ENCODE measurements at regions not wholly inside any gene's neighbourhood (a gene's known extent, or its start where the extent isn't known, plus 50 kb on each side); places are given as distances from the start of the nearest gene placed in this dataset.
"Not testable (repeated sequence)": the region's sequence is repeated elsewhere in the genome, so short reads cannot be mapped to it uniquely, and the experiment has no call there.

DNA sequence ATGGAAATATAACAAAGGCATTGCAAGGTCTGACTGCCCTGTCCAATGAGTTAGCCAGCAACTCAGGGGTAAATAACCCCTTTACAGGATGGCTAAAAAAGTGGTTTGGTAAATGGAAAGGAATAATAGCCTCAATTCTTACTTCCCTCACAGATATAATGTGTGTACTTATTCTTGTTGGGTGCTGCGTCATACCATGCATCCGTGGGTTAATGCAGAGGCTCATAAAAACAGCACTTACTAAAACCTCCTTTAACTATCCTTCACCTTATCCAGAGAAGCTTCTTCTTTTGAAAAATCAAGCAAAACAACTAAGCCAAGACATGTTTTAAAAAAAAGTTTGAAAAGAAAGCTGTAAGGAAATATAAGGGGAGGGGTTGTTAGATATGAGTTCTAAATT, 301.0 kb downstream of the PAPSS1 start:
- TF ChIP-seq, protein P1, sequence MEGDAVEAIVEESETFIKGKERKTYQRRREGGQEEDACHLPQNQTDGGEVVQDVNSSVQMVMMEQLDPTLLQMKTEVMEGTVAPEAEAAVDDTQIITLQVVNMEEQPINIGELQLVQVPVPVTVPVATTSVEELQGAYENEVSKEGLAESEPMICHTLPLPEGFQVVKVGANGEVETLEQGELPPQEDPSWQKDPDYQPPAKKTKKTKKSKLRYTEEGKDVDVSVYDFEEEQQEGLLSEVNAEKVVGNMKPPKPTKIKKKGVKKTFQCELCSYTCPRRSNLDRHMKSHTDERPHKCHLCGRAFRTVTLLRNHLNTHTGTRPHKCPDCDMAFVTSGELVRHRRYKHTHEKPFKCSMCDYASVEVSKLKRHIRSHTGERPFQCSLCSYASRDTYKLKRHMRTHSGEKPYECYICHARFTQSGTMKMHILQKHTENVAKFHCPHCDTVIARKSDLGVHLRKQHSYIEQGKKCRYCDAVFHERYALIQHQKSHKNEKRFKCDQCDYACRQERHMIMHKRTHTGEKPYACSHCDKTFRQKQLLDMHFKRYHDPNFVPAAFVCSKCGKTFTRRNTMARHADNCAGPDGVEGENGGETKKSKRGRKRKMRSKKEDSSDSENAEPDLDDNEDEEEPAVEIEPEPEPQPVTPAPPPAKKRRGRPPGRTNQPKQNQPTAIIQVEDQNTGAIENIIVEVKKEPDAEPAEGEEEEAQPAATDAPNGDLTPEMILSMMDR (IDR thresholded peaks at IDR 0.05) = no peak
- no peak for TF ChIP-seq POLR2A (IDR thresholded peaks at IDR 0.05)
- no peak overlapping the region for H3K4me3 ChIP-seq (replicated peaks in 1 of 3)
- no peaks in the 10 kb centered on the region for H3K27me3 ChIP-seq
- H3K36me3 ChIP-seq = no peaks in the 10 kb centered on the region
- H3K27ac ChIP-seq = no peak overlapping the region
- 68 to 71% methylated on average over 2 of the region's 2 CpGs for WGBS, 2 donors
- DNase-seq = no peak
- no peaks in the 10 kb centered on the region for H3K9me3 ChIP-seq
- H3K4me1 ChIP-seq = no peaks in the 10 kb centered on the region
- intact Hi-C loops (cut with DNase I) = no loop called here

DNA sequence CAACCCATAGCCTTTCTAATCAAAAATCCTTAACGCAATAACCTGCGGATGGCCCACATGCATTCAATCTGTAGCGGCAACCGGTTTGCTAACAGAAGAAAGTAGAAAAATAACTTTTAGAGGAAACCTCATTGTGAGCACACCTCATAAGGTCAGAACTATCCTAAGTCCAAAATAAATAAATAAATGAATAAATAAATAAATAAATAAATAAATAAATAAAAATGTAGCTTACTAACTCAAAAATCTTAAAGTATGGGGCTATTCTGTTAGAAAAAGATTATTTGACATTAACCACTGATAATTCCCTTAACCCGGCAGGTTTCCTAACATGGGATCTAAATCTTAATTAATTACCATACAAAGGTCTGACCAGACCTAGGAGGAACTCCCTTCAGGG, 304.5 kb downstream of the PAPSS1 start:
- DNase-seq; intact Hi-C loops (cut with DNase I): not testable (repeated sequence)
- WGBS, 2 donors = 93 to 98% methylated on average over 5 of the region's 5 CpGs

DNA sequence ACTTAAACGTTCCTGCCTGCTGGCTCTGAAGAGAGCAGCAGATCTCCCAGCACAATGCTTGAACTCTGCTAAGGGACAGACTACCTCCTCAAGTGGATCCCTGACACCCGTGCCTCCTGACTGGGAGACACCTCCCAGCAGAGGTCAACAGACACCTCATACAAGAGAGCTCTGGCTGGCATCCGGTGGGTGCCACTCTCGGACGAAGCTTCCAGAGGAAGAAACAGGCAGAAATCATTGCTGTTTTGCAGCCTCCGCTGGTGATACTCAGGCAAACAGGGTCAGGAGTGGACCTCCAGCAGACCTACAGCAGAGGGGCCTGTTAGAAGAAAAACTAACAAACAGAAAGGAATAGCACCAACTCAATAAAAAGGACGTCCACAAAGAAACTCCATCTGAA, 310.2 kb downstream of the PAPSS1 start:
- H3K36me3 ChIP-seq; H3K9me3 ChIP-seq; H3K4me3 ChIP-seq (replicated peaks in 1 of 3); H3K4me1 ChIP-seq; DNase-seq; H3K27me3 ChIP-seq; intact Hi-C loops (cut with DNase I); H3K27ac ChIP-seq: not testable (repeated sequence)
- 86 to 87% methylated on average over 6 to 7 of the region's 7 CpGs for WGBS, 2 donors

More for the DNA sequence above, 304.5 kb downstream of the PAPSS1 start:
- H3K27ac ChIP-seq; H3K4me3 ChIP-seq (replicated peaks in 1 of 3); H3K9me3 ChIP-seq; H3K27me3 ChIP-seq; H3K4me1 ChIP-seq; H3K36me3 ChIP-seq: not testable (repeated sequence)

DNA sequence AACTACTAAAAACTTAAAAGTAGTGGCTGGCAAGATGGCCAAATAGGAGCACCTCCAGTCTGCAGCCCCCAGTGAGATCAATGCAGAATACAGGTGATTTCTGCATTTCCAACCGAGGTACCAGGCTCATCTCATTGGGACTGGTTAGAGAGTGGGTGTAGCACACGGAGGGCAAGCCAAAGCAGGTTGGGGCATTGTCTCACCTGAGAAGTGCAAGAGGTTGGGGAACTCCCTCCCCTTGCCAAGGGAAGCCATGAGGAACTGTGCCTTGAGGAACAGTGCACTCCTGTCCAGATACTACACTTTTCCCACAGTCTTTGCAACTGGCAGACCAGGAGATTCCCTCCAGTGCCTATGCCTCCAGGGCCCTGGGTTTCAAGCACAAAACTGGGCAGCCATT, 311.1 kb downstream of the PAPSS1 start:
- H3K9me3 ChIP-seq = no peaks in the 10 kb centered on the region
- H3K4me1 ChIP-seq = no peaks in the 10 kb centered on the region
- H3K36me3 ChIP-seq = no peaks in the 10 kb centered on the region
- TF ChIP-seq POLR2A (IDR thresholded peaks at IDR 0.05) = no peak
- intact Hi-C loops (cut with DNase I) = no loop called here
- no peaks in the 10 kb centered on the region for H3K27me3 ChIP-seq
- H3K27ac ChIP-seq = no peak overlapping the region
- DNase-seq = no peak
- WGBS, 2 donors = 54 to 63% methylated on average over 2 of the region's 2 CpGs
- no peak overlapping the region for H3K4me3 ChIP-seq (replicated peaks in 1 of 3)

DNA sequence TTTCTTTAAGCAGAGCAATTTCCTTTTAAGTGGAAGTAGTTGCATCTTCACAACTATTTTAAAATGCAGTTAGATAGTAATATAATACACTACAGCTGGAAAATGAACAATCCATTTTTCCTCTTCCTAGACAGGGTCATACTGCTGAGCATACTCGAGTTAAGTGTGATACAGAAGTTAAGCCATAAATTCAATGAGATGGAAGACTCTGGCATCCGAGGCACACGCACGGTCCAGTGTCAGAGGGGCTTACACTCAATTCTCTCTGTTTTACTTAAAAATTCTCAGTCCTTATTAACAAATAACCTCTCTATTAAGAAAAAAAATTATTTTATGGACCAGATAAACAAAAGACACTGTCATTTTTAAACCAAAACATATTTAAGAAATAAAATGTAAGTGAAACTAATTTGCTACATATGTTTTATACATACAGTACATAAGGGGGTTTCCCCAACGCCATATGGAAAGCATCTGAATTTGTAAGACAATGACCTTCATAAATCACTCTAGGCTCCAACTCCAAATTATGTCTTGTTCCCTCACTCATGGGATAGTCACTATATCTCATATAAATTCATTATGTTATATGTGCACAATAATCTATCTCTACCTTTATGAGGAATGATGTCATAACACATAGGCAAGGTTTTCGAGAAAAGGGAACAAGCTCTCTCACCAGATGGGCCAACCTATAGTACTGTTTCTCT, 315.3 kb downstream of the PAPSS1 start:
- Histone ChIP-seq H3K36me3 (no peaks in the 10 kb centered on the region), H3K27me3 (no peaks in the 10 kb centered on the region), H3K4me3 (replicated peaks in 1 of 3) (no peak overlapping the region), H3K9me3 (no peaks in the 10 kb centered on the region), H3K27ac (no peak overlapping the region), H3K4me1 (no peaks in the 10 kb centered on the region)
- TF ChIP-seq POLR2A (IDR thresholded peaks at IDR 0.05) = no peak
- TF ChIP-seq, protein P1 (IDR thresholded peaks at IDR 0.05) = no peak
- intact Hi-C loops (cut with DNase I) = no loop called here
- 80 to 81% methylated on average over 6 of the region's 6 CpGs for WGBS, 2 donors
- DNase-seq = no peak

DNA sequence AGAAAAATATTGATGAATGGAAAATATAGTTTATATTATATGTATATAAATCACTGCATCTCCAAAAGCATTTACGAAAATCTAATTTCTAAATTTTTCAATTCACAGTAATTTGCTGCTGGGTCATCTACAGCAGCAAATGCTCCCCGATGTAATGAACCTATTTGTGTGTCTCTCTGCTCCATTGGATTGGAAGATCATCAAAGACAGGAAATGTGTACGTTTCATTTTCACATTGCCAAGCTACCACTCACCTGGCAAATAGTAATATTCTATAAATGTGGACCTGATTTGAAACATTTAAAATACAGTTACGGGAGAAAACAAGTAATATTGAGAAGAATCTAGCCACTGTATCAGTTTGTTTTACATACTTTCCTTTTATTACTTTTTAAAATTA, 317.7 kb downstream of the PAPSS1 start:
- intact Hi-C loops (cut with DNase I) = no loop called here
- no peaks in the 10 kb centered on the region for H3K36me3 ChIP-seq
- DNase-seq = no peak
- TF ChIP-seq, protein P1 (IDR thresholded peaks at IDR 0.05) = no peak
- no peak for TF ChIP-seq POLR2A (IDR thresholded peaks at IDR 0.05)
- WGBS, 2 donors = 76 to 84% methylated on average over 4 of the region's 4 CpGs
- H3K4me1 ChIP-seq = no peaks in the 10 kb centered on the region
- no peaks in the 10 kb centered on the region for H3K27me3 ChIP-seq
- no peak overlapping the region for H3K4me3 ChIP-seq (replicated peaks in 1 of 3)
- no peak overlapping the region for H3K27ac ChIP-seq
- no peaks in the 10 kb centered on the region for H3K9me3 ChIP-seq
